ENCODE measurements at regions not wholly inside any gene's neighbourhood (a gene's known extent, or its start where the extent isn't known, plus 50 kb on each side); places are given as distances from the start of the nearest gene placed in this dataset.

GRCh38 chr12:74418573-74418972 lies 119.1 kb upstream of the ATXN7L3B start:
- Histone ChIP-seq H3K4me1 (ENCODE audit: low read length) (no peaks in the 10 kb centered on the region), H3K79me2 (ENCODE audit: low read length) (no peaks in the 10 kb centered on the region), H3F3A (ENCODE audit: insufficient read depth, low read length) (no peaks in the 10 kb centered on the region), H3K9ac (ENCODE audit: low read length) (no peak overlapping the region), H3K4me3 (ENCODE audit: low read length) (no peak overlapping the region), H3K27me3 (replicated peaks; ENCODE audit: insufficient read depth, low read length) (no peaks in the 10 kb centered on the region), H2AFZ (ENCODE audit: low read length) (no peak overlapping the region), H3K9me3 (replicated peaks; ENCODE audit: insufficient read depth, low read length) (no peaks in the 10 kb centered on the region), H3K36me3 (replicated peaks; ENCODE audit: insufficient read depth, low read length) (no peaks in the 10 kb centered on the region), H3K9me2 (replicated peaks; ENCODE audit: insufficient read depth, low read length) (no peaks in the 10 kb centered on the region), H3K4me2 (ENCODE audit: low read depth, low read length) (no peak overlapping the region), H4K20me1 (ENCODE audit: insufficient read depth, low read length) (no peaks in the 10 kb centered on the region), H3K27ac (ENCODE audit: low read length) (no peak overlapping the region)
- TF ChIP-seq EZH2 (optimal IDR thresholded peaks at IDR 0.05; ENCODE audit: low read depth, low read length) = no peak
- TF ChIP-seq EZH2phosphoT487 (IDR thresholded peaks at IDR 0.05; ENCODE audit: low read length) = no peak
- no peak for TF ChIP-seq CTCF (IDR thresholded peaks at IDR 0.05; ENCODE audit: low read length)
- DNase-seq = no peak

- TF ChIP-seq EZH2phosphoT487 (IDR thresholded peaks at IDR 0.05; ENCODE audit: low read length) (no peak), CTCF (IDR thresholded peaks at IDR 0.05; ENCODE audit: low read length) (no peak)
- Histone ChIP-seq H3K4me3 (ENCODE audit: low read length) (no peak overlapping the region), H4K20me1 (ENCODE audit: insufficient read depth, low read length) (no peaks in the 10 kb centered on the region), H3K4me2 (ENCODE audit: low read depth, low read length) (no peak overlapping the region), H3K27ac (ENCODE audit: low read length) (no peak overlapping the region), H3F3A (ENCODE audit: insufficient read depth, low read length) (no peaks in the 10 kb centered on the region), H3K27me3 (replicated peaks; ENCODE audit: insufficient read depth, low read length) (no peaks in the 10 kb centered on the region), H3K4me1 (ENCODE audit: low read length) (no peaks in the 10 kb centered on the region), H3K36me3 (replicated peaks; ENCODE audit: insufficient read depth, low read length) (no peaks in the 10 kb centered on the region), H3K79me2 (ENCODE audit: low read length) (no peaks in the 10 kb centered on the region), H2AFZ (ENCODE audit: low read length) (no peak overlapping the region), H3K9me2 (replicated peaks; ENCODE audit: insufficient read depth, low read length) (no peaks in the 10 kb centered on the region), H3K9me3 (replicated peaks; ENCODE audit: insufficient read depth, low read length) (no peaks in the 10 kb centered on the region), H3K9ac (ENCODE audit: low read length) (no peak overlapping the region)
- no peak for DNase-seq
These were observed 112.9 kb upstream of the ATXN7L3B start for GRCh38 chr12:74424778-74425177.

- no peak overlapping the region for H3K9ac ChIP-seq (ENCODE audit: low read length)
- H3K79me2 ChIP-seq (ENCODE audit: low read length) = no peaks in the 10 kb centered on the region
- no peak overlapping the region for H3K4me3 ChIP-seq (ENCODE audit: low read length)
- no peaks in the 10 kb centered on the region for H4K20me1 ChIP-seq (ENCODE audit: insufficient read depth, low read length)
- no peaks in the 10 kb centered on the region for H3K9me2 ChIP-seq (replicated peaks; ENCODE audit: insufficient read depth, low read length)
- TF ChIP-seq CTCF (IDR thresholded peaks at IDR 0.05; ENCODE audit: low read length) (no peak), EZH2 (optimal IDR thresholded peaks at IDR 0.05; ENCODE audit: low read depth, low read length) (no peak), EZH2phosphoT487 (IDR thresholded peaks at IDR 0.05; ENCODE audit: low read length) (no peak)
- no peak overlapping the region for H2AFZ ChIP-seq (ENCODE audit: low read length)
- no peak overlapping the region for H3K27ac ChIP-seq (ENCODE audit: low read length)
- H3K4me1 ChIP-seq (ENCODE audit: low read length) = no peaks in the 10 kb centered on the region
- H3F3A ChIP-seq (ENCODE audit: insufficient read depth, low read length) = no peaks in the 10 kb centered on the region
- H3K4me2 ChIP-seq (ENCODE audit: low read depth, low read length) = no peak overlapping the region
- H3K36me3 ChIP-seq (replicated peaks; ENCODE audit: insufficient read depth, low read length) = no peaks in the 10 kb centered on the region
- H3K9me3 ChIP-seq (replicated peaks; ENCODE audit: insufficient read depth, low read length) = no peaks in the 10 kb centered on the region
- no peaks in the 10 kb centered on the region for H3K27me3 ChIP-seq (replicated peaks; ENCODE audit: insufficient read depth, low read length)
- DNase-seq = no peak
These were observed 111.5 kb upstream of the ATXN7L3B start for GRCh38 chr12:74426091-74426490.

All from MM.1S (cell line).